Stimulated activated CD4-positive, alpha-beta T cell treated with anti-CD3 and anti-CD28 coated beads, Interleukin-15, amount 100 ng/mL, for 1 hour (primary cell): ENCODE measurements at regions not wholly inside any gene's neighbourhood (a gene's known extent, or its start where the extent isn't known, plus 50 kb on each side); places are given as distances from the start of the nearest gene placed in this dataset.

Source experiments
- DNase-seq, 2 donors: peaks; one replicate each; pipeline ENCODE4 v3.0.0-alpha.2; 2020; ENCODE audit warnings: low read depth in 1 of 2, low spot score in 1 of 2

GRCh38 chr7:32266932-32267475 lies 196.8 kb upstream of the PDE1C start:
- DNase-seq, result no peak

GRCh38 chr7:32264702-32265284 lies 194.6 kb upstream of the PDE1C start:
- DNase-seq, result no peak

- DNase-seq, result no peak
These were observed 193.4 kb upstream of the PDE1C start for GRCh38 chr7:32263611-32264010.

GRCh38 chr7:32262315-32262714 lies 192.1 kb upstream of the PDE1C start:
- DNase-seq, result no peak

GRCh38 chr7:32259931-32260596 lies 189.9 kb upstream of the PDE1C start:
- no peak for DNase-seq

- DNase-seq, result no peak
These were observed 188.1 kb upstream of the PDE1C start for GRCh38 chr7:32258265-32258664.

- DNase-seq, result no peak
These were observed 187.4 kb upstream of the PDE1C start for GRCh38 chr7:32257621-32258020.

- no peak for DNase-seq
These were observed 186.6 kb upstream of the PDE1C start for GRCh38 chr7:32256811-32257210.

- DNase-seq, result no peak
These were observed 186.2 kb upstream of the PDE1C start for GRCh38 chr7:32256376-32256775.

- DNase-seq, result no peak
These were observed 184.8 kb upstream of the PDE1C start for GRCh38 chr7:32255036-32255435.

GRCh38 chr7:32253299-32253698 lies 183.1 kb upstream of the PDE1C start:
- DNase-seq, result no peak

GRCh38 chr7:32251659-32252058 lies 181.5 kb upstream of the PDE1C start:
- DNase-seq, result no peak

GRCh38 chr7:32250471-32251260 lies 180.5 kb upstream of the PDE1C start:
- DNase-seq, result no peak

- no peak for DNase-seq
These were observed 179.8 kb upstream of the PDE1C start for GRCh38 chr7:32250003-32250402.

- DNase-seq, result no peak
These were observed 178.3 kb upstream of the PDE1C start for GRCh38 chr7:32248522-32248921.

- DNase-seq, result no peak
These were observed 174.7 kb upstream of the PDE1C start for GRCh38 chr7:32244806-32245345.

- DNase-seq, result no peak
These were observed 173.6 kb upstream of the PDE1C start for GRCh38 chr7:32243687-32244290.

- DNase-seq, result no peak
These were observed 172.2 kb upstream of the PDE1C start for GRCh38 chr7:32242436-32242835.

GRCh38 chr7:32241636-32242035 lies 171.4 kb upstream of the PDE1C start:
- no peak for DNase-seq

GRCh38 chr7:32239764-32240163 lies 169.6 kb upstream of the PDE1C start:
- no peak for DNase-seq

GRCh38 chr7:32228601-32229000 lies 158.4 kb upstream of the PDE1C start:
- no peak for DNase-seq
